HG03457 (cell line): ENCODE measurements at regions not wholly inside any gene's neighbourhood (a gene's known extent, or its start where the extent isn't known, plus 50 kb on each side); places are given as distances from the start of the nearest gene placed in this dataset.

Experiments
- ATAC-seq: cut with Tn5 transposase; IDR thresholded peaks from one replicate; pipeline ENCODE4 v1.9.1; 2021; ENCODE audit warnings: moderate number of reproducible peaks; ENCODE audit not compliant: unreplicated experiment

DNA sequence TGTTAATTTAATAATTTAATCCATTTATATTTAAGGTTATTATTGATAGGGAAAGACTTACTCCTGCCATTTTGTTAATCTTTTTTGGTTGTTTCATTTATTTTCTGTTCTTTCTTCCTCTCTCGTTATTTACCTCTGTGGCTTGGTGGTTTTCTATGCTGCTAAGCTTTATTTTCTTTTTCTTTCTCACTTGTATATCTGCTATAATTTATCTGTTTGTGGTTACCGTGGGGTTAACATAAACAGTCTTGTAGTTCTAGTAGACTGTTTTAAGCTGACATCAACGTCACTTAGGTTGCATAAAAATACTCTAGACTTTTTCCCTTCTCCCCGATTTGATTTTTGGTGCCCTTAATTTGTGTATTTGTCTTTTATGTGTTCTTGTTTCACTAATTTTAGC is 381.3 kb upstream of the SPTLC3 start:
- no peak for ATAC-seq

DNA sequence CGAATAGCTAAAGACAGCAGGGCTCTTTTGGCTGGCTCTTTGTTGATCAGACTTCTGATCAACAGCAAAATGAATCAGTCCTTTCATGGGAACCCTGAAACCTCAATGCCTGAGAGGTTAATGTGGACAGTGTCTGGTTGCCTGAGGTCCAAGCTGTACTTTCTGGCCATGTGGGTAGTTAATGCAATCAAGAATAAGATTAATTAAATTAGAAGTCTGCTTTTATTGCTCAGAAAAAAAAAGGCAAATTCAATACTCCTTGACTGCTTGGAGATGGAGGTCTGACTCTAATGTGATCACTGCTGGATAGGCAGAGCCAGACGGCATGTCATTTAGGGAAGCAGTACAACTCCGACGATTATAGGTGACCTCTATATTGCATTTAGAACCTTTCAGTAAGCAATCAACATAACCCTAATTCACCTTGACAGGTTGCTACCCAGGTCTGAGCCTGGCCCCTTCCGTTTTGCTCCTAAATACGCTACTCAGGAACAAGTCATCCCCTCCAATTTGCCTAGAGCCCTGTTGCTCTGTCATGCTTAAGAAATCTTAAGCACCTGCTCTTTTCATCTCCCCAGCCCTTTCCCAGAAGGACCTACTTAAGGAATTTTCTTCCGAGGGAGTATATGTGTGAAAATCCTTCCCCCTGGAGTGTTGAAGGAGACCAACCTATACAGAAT is 370.0 kb upstream of the SPTLC3 start:
- no peak for ATAC-seq

- ATAC-seq, result no peak
These were observed 368.5 kb upstream of the SPTLC3 start for GRCh38 chr20:12640251-12640650.

DNA sequence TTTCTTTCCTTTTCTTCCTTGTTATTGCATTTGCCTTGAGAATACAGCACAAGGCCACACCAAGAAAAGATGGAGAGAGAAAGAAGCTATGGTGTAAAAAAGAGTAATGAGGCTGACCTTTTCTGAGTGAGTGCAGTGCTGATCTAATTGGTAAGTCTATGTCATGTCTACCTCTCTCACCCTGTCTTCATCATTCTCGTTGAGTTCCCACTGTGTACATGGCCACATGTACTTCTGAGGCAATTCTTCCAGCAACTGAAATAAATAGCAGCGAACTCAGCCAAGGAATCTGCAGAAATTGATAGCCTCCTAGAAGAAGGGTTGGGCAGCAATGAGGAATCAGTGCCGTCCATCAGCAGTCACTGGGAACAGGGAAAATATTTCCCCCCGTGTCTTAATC is 367.2 kb upstream of the SPTLC3 start:
- ATAC-seq, result no peak

DNA sequence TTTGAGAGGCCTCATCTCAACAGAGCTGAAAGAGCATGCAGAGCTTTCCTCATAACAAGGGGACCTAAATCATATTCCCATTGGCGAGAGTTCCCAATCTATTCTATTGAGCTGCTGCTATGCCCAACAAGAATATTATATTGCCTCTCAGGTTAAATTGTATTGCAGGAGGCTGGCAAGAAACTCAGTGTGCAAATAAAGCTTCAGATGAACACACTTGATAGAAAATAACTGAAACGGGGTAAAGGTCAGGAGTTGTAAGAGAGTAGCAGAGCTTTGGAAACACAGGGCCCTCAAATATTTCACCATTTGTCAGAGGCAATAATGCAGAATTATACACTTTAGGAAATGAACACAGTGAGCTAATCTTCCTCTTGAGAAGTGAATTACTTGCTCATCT is 364.3 kb upstream of the SPTLC3 start:
- no peak for ATAC-seq

- no peak for ATAC-seq
These were observed 359.5 kb upstream of the SPTLC3 start for GRCh38 chr20:12649234-12649633.

- no peak for ATAC-seq
These were observed 355.1 kb upstream of the SPTLC3 start for GRCh38 chr20:12653642-12654041.

- no peak for ATAC-seq
These were observed 348.8 kb upstream of the SPTLC3 start for GRCh38 chr20:12659942-12660341.

DNA sequence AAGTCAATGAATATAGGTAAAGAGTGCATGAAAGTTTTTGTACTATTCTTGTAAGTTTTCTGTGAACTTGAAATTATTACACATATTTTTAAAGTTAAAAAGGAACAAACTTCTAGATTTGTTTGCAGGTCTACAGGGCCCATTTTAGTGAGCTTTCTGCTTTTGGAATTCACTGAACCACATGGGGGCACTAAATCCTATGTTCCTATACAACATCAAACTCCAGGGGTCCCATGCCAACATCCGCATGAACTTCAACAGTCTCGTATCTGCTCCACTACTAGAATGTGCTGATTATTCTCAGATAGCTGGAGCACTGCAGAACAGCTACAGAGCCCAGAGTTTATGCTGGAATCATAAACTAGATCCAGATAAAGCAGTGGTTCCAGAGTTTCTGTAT is 347.9 kb upstream of the SPTLC3 start:
- no peak for ATAC-seq

GRCh38 chr20:12670301-12670700 is 338.5 kb upstream of the SPTLC3 start:
- ATAC-seq, result no peak

DNA sequence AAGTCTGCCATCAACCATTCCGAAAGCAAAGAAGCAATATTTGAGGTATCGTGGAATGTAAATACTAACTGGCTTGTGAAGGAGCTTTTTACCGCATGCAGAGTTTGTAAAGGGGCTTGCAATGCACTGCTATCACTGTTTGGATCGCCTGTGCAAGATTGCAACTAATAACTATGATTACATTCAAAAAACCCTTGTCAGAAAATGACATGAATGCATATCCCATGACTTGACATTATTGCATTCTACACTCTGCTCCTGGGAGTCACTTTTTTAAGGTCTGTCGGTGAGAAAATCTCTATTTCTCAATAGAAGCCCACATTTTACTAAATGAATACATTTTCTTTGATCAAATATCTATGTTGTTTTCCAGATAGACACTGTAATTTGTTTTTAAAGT is 335.4 kb upstream of the SPTLC3 start:
- ATAC-seq, result no peak

- no peak for ATAC-seq
These were observed 330.8 kb upstream of the SPTLC3 start for GRCh38 chr20:12677925-12678324.

DNA sequence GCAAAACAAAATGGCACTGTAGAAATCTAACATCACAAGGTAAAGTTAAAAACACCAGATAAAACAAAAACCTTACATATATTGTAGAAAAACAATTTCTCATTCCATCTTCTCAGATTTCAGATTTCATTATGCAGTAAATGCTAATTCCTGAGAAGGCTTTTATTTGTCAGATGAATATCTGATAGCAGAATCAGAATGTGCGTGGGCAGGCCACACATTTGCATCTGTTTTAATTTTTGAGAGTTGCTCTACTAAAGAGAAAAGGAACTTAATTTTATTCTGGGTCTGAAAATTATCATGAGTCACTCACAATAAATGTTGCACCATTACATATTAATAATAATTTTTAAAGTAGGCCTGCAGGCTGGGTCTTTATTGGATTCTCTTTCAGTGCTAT is 329.3 kb upstream of the SPTLC3 start:
- ATAC-seq, result no peak

DNA sequence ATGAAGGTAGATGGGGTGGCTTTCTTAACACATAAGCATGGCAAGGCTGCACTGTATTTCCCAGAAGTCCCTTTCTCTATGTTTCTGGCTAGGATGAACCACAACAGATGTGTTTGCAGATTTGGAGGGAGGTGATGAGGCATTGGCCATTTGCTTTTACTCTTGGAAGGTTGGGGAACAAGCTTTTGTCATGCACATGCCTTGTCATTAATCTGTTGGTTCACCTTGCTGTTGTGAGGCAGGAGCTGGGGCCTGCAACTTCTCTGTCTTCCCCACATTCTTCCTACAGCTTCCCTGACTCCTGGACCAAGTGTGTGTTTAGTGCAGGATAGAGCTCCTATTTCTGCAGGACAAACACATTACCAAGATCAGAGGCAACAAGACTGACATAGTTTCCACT is 326.2 kb upstream of the SPTLC3 start:
- ATAC-seq, result no peak

DNA sequence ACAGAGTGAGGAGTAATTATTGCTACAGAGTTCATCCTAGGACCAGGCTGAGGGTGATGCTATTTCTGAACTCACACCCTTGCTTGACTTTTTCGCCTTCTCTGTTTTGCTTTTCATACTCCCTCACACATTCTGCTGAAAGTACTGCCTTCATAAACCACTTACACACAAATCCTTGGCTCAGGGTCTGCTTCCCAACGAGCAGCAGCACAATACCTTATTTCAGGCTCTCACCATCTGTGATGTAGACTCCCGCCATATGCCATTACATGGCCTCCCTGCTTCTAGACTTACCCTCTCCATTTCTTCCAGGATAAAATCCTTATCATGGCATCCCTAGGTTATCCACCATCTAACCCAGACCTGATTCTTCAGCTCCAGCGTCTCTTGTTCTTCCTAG is 321.3 kb upstream of the SPTLC3 start:
- ATAC-seq, result no peak

DNA sequence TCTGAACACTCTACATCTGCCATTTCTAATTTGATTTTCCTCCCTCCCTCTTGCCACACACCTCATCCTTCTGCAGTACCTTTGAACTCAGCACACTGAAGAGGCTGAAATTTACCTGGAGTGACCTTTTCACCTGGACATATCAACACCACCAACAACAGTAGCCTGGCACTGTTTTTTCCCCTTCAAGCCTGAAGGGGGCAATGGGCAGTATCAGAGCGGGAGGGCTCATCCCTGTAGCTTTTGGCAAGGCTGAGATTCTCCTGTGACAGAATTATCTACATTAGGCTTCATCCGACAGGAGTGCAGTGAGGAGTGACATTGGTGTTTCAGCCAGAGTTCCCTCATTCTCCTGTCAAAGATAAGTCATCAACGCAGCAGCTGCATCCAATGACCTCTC is 312.8 kb upstream of the SPTLC3 start:
- ATAC-seq, result no peak

DNA sequence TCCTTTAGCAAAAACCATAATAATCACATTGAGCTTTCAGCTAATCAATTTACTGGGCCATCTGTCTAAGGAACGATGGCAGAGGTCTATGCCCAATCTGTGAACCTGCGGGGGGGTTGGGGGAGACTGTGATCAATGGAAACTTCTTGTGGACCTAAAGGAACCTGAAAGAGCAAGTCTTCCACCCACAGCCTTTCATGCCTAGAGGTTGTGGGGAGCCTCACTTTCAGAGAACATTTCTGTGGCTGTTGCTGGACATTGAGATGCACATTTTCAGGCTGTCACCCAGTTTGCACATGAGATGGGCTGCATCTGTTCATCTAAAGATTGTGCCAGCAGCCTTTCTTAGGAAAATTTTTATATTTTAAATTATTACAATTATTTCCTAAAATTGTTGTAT is 310.0 kb upstream of the SPTLC3 start:
- no peak for ATAC-seq

GRCh38 chr20:12699374-12700228 is 309.2 kb upstream of the SPTLC3 start:
- ATAC-seq, result no peak

DNA sequence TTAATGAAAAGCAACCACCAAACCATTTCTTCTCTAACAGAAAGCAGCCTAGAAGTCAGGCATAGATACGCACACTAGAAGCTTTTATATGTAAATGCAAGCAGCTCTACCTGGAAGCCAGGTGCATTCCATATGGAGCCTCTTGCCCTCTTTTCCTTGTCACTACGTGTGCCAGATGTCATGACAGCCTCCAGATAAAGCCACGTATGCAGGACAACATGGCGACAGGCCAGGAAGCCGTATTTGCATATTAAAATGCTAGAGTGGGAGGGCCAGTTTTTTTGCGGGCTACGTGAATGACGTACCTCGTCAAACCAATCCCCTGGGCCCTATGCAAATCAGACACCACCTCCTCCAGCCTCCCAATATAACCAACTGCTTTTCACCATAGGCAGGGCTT is 308.1 kb upstream of the SPTLC3 start:
- ATAC-seq, result no peak

DNA sequence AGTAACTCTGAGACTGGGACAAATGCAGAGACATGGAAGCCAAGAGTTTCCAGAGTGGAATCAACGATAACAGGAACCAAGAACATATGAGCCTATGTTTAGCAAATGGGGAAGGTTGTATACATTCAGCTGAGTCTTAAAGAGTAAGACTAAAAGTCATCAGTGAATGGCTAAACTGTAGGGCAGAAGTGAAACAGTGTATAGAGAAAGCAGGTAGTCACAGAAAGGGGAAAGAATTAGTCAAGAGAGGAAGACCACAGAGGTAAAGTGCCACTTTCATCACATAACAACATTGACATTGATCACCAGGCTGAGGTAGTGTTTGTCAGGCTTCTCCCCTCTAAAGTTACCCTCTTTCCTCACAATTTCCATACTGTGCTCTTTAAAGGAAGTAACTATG is 306.5 kb upstream of the SPTLC3 start:
- ATAC-seq, result no peak

DNA sequence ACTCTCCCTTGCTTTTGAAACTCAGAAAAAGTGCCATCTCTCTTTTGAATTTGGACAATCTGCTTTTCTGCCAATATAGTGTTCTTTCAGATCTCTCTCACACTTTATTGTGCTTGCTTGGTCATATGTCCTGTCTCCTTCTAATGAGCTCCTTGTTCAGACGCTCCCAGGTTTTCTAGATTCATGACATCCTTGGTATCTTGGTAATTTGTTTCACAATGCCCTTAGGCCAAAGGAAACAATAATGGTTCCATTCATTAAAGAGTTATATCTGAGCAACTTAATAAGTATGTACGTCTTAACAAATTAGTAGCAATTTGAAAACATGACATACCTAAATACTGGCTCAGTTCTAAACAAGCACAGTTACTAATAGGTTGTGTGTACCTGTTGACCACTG is 293.4 kb upstream of the SPTLC3 start:
- ATAC-seq, result no peak

DNA sequence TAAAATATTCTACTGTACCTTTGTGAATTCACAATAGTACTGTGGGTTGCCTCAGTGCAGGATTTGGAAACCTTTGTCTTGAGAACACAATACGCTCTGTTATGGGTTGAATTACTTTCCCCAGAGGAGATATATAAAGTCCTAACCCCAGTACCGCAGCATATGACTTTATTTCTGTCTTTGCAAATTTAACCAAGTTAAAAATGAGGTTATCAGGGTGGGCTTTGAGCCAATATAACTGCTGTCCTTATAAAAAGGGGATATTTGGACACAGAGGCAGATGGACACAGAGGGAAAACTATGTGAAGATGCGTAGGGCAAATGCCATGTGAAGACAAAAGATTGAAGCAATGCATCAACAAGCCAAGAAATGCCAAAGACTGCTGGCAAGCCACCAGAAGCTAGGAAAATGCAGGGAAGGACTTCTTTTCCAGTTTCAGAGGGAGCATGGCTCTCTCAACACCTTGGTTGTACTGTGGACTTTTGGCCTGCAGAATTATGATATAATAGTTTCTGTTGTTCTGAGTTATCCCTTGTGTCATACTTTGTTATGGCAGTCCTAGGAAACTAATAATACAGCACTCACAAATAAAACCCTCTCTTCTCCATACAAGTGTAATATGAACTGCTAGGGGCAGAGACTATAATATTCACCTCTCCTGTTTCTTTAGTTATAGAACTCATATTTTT is 292.6 kb upstream of the SPTLC3 start:
- ATAC-seq, result no peak
